HG03469 (cell line): ENCODE measurements at regions not wholly inside any gene's neighbourhood (a gene's known extent, or its start where the extent isn't known, plus 50 kb on each side); places are given as distances from the start of the nearest gene placed in this dataset.

Source experiments
- ATAC-seq: cut with Tn5 transposase; IDR thresholded peaks from one replicate; pipeline ENCODE4 v1.9.1; 2021; ENCODE audit warnings: mild to moderate bottlenecking, moderate library complexity, moderate number of reproducible peaks; ENCODE audit not compliant: unreplicated experiment

DNA sequence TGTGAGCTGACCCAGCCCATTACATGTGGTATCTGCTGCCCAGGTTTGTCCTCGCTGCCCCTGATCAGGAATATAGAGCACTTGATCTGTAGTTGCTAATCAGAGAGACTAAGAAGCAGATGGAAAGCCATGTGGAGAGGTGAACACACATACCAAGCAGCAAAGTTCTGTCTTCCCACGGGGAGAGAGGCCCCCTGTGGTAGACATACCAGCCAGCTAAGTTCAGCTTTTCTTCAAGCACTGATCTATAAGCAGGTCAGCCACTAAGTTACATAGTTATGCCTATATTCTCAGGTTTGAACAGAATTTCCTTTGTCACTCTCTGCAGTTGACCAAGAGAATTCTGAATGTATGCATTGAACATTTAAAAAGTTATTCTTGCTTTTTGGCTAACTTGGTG, 76.4 kb downstream of the DDX3Y start:
- ATAC-seq, result no peak

DNA sequence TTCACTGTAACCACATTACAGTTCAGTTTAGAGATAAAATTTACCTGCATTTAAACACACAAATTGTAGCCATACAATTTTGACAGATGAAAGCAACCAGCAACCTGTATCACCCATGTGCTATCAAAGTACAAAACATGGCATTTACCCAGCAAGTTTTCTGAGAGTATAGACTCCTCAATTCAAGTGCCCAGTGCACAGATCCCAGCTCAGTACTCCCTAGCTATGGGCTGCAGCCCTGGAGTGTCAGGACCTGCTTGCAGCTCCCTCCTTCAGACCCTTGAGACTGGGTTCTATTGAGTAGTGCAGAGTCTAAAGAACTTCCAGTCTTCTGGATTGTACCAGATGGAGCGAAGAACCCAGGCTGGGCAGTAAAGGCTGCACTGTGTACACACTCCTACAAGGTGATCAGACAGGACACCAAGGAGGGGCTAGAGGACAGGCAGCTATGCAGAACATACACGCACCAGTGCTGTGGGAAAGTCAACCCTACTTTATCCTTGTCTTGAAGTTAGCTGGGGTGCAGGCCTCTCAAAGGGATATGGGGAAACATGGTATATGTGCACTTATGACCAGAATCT, 77.7 kb downstream of the DDX3Y start:
- no peak for ATAC-seq

DNA sequence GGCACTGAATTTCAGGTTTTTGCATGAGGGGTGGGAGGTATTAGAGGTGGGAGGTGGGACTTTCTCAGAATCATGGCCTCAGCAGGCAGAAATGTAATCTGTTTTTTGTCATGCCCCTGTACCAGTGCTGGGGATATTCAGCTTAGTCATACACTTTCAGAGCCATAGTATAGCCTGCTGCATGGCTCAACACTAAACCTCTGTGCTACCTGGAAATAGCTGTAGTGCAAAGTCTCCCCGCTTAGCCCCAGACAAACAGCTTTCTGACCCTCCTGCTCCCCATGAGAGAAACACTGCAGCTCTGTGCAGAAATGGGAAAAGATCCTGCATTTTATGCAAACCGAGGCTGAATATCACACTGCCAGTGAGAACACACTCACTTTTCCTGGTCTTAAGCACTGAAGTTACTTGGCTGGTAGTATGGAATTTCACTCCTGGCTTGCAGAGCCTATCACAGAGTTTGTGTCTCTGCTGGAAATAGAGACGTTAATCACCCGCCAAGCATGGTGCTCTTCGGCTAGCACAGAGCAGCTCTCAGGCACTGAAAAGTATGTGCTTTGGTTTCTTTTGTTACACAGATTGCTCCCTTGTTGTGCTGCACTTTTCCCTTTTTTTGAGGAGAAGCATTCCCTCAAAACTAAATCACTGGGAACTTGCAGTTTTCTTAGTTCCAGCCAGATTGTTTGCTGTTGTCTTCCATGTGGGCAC, 80.1 kb downstream of the DDX3Y start:
- ATAC-seq, result no peak

DNA sequence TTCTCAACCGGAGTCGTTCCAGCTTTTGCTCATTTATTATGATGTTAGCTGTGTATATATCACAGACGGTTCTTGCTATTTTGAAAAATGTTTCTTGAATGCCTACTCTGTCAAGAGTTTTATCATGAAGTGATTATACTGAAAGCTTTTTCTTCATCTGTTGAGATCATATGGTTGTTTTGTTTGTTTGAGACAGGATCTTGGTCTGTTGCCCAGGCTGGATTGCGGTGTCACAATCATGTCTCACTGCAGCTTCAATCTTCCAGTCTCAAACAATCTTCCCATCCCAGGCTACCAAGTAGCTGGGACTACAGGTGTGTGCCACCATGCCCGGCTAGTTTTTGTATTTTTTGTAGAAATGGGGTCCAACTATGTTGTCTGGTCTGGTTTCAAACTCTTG, 112.8 kb downstream of the DDX3Y start:
- ATAC-seq, result no peak

DNA sequence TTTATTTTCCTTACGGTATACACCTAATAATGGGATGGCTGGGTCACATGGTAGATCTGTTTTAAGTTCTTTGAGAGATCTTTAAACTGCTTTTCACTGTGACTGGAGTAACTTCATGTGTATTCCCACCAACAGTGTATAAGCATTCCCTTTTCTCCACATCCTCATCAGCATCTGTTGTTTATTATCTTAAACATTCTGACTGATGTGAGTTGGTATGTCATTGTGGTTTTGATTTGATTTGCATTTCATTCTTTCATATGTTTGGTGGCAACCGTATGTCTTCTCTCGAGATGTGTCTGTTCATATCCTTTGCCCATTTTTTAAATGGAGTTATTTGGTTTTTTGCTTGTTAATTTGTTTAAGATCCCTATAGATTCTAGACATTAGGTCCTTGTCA, 114.8 kb downstream of the DDX3Y start:
- no peak for ATAC-seq

DNA sequence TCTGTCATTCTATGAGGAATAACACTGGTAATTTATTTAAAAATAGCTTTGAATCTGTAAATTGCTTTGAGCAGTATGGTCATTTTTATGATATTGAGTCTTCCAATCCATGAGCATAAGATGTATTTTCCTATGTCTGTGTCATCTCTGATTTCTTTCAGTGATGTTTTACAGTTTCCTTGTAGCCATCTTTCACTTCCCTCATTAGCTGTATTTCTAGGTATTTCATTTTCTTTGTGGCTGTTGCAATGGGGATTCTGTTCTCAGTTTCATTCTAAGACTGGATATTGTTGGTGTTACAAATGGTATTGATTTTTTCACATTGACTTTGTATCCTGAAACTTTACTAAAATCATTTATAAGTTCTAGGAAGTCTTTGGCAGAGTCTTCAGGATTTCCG, 116.2 kb downstream of the DDX3Y start:
- no peak for ATAC-seq

DNA sequence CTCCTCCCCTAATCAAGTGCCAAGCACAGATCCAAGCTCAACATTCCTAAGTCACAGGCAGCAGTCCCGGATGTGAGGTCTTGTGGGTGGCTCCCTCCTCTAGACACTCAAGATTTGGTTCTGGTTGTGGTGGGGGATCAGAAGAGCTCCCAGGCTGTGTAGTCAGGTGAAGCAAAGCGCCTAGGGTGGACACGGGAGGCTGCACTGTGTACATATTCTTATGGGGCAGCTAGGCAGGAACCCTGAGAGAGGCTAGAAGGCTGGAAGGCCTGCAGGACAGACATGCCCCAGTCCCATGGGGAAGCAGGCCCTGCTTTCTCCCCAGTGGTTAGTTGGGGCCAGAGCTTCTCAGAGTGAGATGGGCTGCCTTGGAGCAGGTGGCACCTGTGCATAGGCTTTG, 118.9 kb downstream of the DDX3Y start:
- ATAC-seq, result no peak

DNA sequence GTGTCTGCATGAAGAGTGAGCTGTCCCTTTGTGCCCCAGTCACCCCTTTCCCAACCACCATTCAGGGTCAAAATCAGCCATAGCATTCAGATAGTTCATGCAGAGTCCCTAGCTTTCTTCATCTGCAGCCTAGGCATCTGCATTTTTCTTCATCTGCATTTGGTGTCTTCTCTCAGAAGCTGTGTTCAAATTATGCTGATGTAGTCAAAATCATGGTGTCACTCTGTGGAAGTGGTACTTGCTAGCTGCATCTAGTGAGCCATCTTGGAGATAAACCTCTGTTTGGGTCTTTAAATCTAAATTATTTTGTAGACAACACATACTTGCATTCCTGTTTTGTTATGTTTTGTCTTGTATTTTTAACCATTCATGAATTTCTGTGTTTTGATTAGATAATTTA, 119.8 kb downstream of the DDX3Y start:
- no peak for ATAC-seq

DNA sequence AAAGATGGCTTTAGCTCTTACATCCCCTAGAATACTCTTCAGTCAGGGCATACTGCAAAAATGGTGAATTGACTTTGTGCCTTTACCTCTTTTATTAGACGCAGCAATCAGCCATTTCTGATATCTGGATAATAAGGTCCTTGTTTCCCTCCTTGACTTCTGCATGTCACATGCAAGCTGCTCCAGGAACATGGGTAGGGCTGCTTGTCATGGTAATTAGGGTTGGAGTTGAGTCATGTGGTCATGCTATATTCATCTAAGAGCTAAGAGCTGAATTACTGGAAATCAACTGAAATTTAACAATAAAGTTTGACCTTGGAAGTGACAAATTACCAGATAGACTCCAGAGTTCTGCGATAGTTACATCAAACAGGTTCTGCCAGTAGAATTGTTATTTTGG, 122.2 kb downstream of the DDX3Y start:
- ATAC-seq, result no peak

DNA sequence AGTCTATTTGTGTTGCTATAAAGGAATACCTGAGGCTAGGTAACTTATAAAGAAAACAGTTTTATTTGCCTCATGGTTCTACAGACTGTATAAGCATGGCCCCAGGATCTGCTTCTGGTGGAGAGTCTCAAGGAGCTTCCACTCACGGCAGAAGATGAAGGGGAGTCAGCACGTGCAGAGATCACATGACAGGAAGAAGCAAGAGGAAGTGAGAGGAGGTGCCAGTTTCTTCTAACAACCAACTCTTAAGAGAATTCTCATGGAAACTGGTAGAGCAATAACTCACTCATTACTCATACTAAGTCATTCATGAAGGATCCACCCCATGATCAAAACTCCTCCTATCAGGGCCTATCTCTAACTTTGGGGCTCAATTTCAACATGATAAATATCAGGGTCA, 135.6 kb downstream of the DDX3Y start:
- no peak for ATAC-seq

DNA sequence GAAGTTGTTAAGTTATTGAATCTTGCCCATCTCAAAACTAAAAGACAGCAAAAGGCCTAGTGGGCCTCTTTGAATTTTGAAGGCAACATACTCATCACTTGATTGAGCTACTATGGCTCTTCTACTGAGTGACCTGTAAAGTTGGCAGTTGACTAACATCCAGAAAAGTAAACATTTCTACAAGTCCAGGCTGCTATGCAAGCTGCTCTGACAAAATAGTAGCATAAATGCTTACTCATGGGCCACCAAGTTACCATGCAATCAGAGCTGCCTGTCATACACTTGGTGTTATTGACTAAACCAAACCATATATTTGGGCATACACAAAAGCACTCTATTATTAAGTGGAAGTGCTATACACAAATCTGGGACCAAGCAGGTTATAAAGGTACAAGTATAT, 148.8 kb downstream of the DDX3Y start:
- no peak for ATAC-seq

DNA sequence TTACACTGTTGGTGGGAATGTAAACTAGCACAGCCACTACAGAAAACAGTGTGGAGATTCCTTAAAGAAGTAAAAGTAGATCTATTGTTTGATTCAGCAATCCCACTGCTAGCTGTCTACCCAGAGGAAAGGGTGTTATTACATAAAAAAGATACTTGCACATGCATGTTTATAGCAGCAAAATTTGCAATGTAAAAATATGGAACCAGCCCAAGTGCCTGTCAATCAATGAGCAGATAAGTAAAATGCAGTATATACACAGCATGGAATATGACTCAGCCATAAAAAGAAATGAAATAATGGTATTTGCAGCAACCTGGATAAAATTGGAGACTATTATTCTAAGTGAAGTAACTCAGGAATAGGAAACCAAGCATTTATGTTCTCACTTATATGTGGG, 161.7 kb downstream of the DDX3Y start:
- ATAC-seq, result no peak

DNA sequence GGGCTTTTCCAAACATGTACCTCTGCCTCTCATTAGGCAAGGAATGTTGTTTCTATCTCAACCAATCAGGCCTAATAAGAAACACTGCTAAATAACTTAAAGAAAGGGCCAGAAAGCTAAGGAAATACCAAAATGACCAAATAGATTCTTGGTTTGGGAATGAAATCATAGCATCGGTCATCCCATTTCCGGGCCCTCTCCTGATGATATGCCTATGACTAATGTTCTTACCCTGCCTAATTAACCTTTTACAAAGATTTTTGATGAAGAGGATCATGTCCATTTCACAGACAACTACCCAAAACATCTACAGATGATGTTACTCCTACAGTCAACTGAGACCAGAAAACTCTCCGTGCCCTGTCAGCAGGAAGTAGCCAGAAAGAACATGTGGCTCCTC, 164.0 kb downstream of the DDX3Y start:
- no peak for ATAC-seq

DNA sequence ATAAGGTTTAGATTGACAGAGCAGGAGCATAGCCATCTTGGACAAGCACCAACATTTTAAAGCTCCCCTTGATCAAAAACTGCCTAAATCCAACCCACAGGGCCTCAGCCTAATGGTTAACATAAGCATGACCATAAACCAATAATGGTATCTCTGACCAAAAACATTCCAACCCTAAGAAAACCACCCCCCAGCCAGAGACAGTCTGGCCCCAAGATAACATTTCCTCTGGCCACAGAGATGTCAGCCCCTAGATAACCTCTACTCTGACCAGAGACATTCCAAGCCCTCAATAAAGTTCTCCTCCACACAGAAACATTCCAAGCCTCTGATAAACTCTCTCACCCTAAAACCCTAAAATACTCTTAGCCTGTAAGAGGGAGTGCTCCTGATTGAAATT, 164.4 kb downstream of the DDX3Y start:
- ATAC-seq, result no peak

DNA sequence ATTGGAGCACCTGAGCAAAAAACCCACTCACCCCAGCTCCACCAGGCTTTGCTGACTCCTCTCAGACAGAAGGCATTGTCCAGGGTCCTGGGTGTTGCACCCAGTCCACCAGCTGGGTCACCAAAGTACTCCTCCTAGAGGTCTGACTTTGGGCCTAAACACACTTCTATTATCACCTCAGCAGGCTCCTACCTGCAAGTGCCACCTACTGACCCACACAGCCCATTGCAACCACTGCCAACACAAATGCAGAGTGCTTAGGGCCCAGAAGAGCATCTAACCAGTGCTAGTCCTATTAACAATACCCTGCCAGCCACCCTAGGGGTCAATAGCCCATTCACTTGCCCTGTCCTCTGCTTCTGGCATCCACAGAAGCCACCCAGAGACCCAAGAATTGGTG, 178.1 kb downstream of the DDX3Y start:
- ATAC-seq, result no peak

DNA sequence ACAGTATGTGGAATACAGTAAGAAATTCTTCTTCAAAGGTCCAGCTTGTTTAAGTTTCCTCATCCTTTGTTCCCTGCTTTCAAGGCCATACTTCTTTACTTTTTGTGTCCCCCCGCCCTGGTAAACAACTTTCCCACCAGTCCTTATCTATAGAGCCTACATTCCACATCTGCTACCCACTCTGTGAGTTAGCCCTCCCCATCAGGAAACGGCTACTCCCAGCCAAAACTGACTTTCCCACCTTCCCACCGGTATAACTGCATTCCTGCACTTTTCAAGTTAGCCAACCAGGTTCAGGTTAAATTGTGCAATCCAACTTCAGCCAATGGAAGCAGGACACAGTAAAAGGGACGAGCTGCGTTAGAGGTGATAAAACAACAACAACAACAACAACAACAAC, 186.9 kb downstream of the DDX3Y start:
- ATAC-seq, result no peak

DNA sequence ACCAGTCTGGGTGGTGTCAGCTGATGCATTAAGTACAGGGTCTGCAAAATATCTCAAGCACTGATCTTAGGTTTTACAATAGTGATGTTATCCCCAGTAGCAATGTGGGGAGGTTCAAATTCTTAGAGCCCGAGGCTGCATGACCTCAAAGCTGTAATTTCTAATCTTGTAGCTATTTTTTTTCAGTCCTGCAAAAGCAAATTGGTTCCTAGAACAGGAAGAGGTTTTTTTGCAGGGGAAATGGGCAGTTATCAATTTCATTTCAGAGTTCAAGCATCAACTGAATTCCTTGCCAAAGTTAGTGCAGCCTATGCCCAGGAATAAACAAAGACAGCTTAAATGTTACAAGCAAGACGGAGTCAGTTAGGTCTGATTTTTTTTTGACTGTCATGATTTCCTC, 188.3 kb downstream of the DDX3Y start:
- no peak for ATAC-seq

DNA sequence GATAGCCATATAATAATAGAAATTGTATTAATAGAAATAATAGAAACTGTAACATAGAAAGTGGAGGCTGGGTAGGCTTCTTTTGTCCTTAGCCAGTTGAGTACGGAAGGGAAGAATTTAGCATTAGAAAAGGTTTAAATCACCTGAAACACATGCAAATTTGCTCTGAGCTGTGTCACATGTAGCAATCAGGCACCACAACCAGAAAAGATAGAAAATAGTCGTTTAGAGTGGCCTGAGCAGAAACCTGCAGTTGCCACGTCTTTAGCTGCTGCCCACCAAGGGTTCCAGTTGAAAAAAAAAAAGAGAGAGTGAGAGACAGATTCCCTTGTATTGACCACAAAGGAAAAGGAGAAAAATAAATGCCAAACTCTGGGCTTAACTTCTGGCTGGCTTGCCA, 188.8 kb downstream of the DDX3Y start:
- no peak for ATAC-seq

DNA sequence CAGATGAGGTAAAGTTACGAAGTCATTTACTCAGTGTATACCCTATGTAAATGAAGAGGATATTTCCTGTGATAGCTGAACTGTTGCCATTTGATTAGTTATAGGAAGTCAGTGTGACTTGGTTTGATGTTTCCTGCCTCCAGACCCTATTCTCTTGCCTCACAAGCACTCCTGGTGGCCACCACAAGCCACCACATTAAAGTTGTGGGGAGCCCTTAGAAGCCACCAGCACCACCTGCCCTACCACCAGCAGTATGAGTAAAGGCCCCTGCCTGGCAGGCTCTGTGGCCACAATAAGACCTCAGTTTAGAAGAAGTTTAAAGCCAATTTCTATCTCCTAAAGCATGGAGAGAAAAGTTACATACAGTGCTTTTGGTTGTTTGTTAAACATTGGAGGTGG, 189.7 kb downstream of the DDX3Y start:
- peak; percentile 42 for ATAC-seq

DNA sequence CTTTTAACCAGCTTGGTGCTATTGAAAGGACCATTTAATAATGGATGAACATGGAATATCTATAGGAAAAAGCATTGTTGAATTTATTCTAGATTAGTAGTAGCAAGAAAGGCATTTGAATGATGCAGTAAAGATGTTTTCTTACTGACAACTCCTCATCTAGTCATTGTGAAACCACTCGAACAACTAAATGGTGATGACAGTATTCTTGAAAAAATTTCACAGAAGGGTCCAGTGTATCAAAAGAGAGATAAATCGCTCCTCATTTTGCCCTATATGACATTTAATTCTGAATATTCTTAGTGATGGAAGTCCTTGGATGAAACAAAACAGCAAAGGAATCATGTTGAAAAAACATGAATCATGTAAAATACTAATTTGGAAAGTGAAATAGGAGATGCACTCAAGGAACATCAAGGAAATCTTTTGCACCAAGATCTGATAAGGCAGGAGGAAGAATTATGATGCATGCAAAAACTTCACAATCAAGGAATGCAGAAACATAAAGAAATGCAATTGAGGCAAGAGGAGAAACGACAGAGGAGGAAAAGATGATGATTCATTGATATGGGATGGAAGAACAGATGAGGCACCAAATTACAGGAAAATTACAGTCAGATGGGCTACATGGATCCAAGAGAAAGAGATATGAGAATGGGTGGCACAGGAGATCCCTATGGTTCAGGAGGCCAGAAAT, 190.4 kb downstream of the DDX3Y start:
- no peak for ATAC-seq

DNA sequence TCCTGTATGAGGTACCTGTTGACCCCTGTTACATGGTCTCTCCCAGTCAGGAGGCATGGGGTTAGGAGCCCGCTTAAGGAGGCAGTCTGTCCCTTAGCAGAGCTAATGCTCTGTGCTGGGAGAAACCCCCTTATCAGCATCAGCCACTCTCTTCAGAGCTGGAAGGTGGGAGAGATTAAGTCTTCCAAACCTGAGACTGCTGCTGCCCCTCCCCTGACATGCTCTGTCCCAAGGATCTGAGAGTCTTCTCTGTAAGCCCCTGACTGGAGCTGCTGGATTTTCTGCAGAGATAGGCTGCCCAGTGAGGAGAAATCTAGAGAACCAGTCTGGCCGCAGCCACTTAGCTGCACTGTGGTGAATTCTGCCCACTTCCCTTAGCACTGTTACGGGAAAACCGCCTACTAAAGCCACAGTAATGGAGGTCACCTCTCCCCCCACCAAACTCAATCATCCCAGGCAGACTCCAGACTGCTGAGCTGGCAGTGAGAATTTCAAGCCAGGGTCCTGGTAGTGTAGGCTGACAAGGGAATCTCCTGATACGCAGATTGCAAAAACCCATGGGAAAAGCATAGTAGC, 222.3 kb downstream of the DDX3Y start:
- peak; percentile 80 for ATAC-seq

DNA sequence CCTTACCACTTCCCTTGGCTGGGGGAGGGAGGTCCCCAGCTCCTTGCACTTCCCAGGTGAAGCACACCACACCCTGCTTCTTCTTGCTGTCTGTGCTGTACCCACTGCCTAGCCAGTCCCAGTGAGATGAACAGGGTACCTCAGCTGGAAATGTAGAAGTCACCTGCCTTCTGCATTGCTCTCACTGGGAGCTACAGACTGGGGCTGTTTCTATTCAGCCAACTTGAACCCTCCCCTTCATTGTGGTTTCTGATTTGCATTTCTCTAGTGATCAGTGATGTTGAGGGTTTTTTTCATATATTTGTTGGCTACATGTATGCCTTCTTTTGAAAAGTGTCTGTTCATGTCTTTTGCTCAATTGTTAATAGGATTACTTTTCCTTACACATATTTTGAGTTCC, 222.8 kb downstream of the DDX3Y start:
- peak; percentile 74 for ATAC-seq
